Muscle of leg (tissue), 3 donors: ENCODE measurements at regions not wholly inside any gene's neighbourhood (a gene's known extent, or its start where the extent isn't known, plus 50 kb on each side); places are given as distances from the start of the nearest gene placed in this dataset.
"Not testable (repeated sequence)": the region's sequence is repeated elsewhere in the genome, so short reads cannot be mapped to it uniquely, and the experiment has no call there.

Source experiments
- DNase-seq: peaks from one replicate; pipeline ENCODE4 v3.0.0; 2013
- H3K27ac ChIP-seq: one replicate; pipeline ENCODE4 v1.5.1; 2013; ENCODE audit warnings: mild to moderate bottlenecking, low read length, control low read depth
- H3K27me3 ChIP-seq: one replicate; pipeline ENCODE4 v1.6.1; 2013; ENCODE audit warnings: low read length; ENCODE audit not compliant: control insufficient read depth, insufficient read depth
- H3K36me3 ChIP-seq: one replicate; pipeline ENCODE4 v1.6.1; 2013; ENCODE audit warnings: low read length; ENCODE audit not compliant: control insufficient read depth, insufficient read depth
- H3K4me1 ChIP-seq: one replicate; pipeline ENCODE4 v1.6.1; 2013; ENCODE audit warnings: low read length; ENCODE audit not compliant: control insufficient read depth, insufficient read depth
- H3K4me3 ChIP-seq: one replicate; pipeline ENCODE4 v1.5.1; 2013; ENCODE audit warnings: low read length, control low read depth
- H3K9me3 ChIP-seq: replicated peaks from 2 replicates; pipeline ENCODE4 v1.6.1; 2013; ENCODE audit warnings: low read depth, low read length; ENCODE audit not compliant: control insufficient read depth
- WGBS: methylation state at CpG from one replicate; pipeline ENCODE4 v1.1.5; 2013; ENCODE audit warnings: missing lambda C conversion rate; ENCODE audit not compliant: insufficient coverage; 5-methylcytosine and 5-hydroxymethylcytosine counted together

- Histone ChIP-seq H3K9me3 (no peaks in the 10 kb centered on the region), H3K4me1 (no peaks in the 10 kb centered on the region), H3K27ac (no peak overlapping the region), H3K4me3 (no peak overlapping the region), H3K27me3 (peaks cover 6% of the 10 kb centered on the region), H3K36me3 (no peaks in the 10 kb centered on the region)
- DNase-seq = no peak
- WGBS = no CpG with 5 or more reads among the region's 5 CpGs
Measured at GRCh38 chr22:48410536-48410935, 1417.1 kb downstream of the BRD1 start.

GRCh38 chr22:48407256-48407955, 1420.3 kb downstream of the BRD1 start:
- Histone ChIP-seq H3K4me1 (no peaks in the 10 kb centered on the region), H3K9me3 (no peaks in the 10 kb centered on the region), H3K27ac (no peak overlapping the region), H3K36me3 (no peaks in the 10 kb centered on the region), H3K27me3 (peaks cover 7% of the 10 kb centered on the region), H3K4me3 (no peak overlapping the region)
- no peak for DNase-seq
- WGBS = 94% methylated on average over 5 of the region's 8 CpGs

- Histone ChIP-seq H3K9me3 (no peaks in the 10 kb centered on the region), H3K4me3 (no peak overlapping the region), H3K4me1 (no peaks in the 10 kb centered on the region), H3K36me3 (no peaks in the 10 kb centered on the region), H3K27me3 (peaks cover 7% of the 10 kb centered on the region), H3K27ac (no peak overlapping the region)
- WGBS = no CpG with 5 or more reads among the region's 4 CpGs
- no peak for DNase-seq
Measured at GRCh38 chr22:48406161-48406560, 1421.5 kb downstream of the BRD1 start.

GRCh38 chr22:48405741-48406140, 1421.9 kb downstream of the BRD1 start:
- DNase-seq = no peak
- Histone ChIP-seq H3K27ac (no peak overlapping the region), H3K9me3 (no peaks in the 10 kb centered on the region), H3K36me3 (no peaks in the 10 kb centered on the region), H3K4me1 (no peaks in the 10 kb centered on the region), H3K27me3 (peaks cover 5% of the 10 kb centered on the region), H3K4me3 (no peak overlapping the region)
- 90% methylated on average over 4 of the region's 6 CpGs for WGBS

GRCh38 chr22:48404801-48405447, 1422.7 kb downstream of the BRD1 start:
- Histone ChIP-seq H3K36me3 (no peaks in the 10 kb centered on the region), H3K9me3 (no peaks in the 10 kb centered on the region), H3K27me3 (peaks cover 3% of the 10 kb centered on the region), H3K27ac (no peak overlapping the region), H3K4me3 (no peak overlapping the region), H3K4me1 (no peaks in the 10 kb centered on the region)
- WGBS = 74% methylated on average over 10 of the region's 16 CpGs
- DNase-seq = no peak

- no peak for DNase-seq
- H3K27ac ChIP-seq = no peak overlapping the region
- H3K36me3 ChIP-seq = no peaks in the 10 kb centered on the region
- peaks cover 3% of the 10 kb centered on the region for H3K27me3 ChIP-seq
- no peaks in the 10 kb centered on the region for H3K4me1 ChIP-seq
- H3K9me3 ChIP-seq = no peaks in the 10 kb centered on the region
- WGBS = 40% methylated on average over 13 of the region's 22 CpGs
- H3K4me3 ChIP-seq = no peak overlapping the region
Measured at GRCh38 chr22:48403521-48404403, 1423.9 kb downstream of the BRD1 start.

GRCh38 chr22:48402591-48403031, 1425.1 kb downstream of the BRD1 start:
- no peaks in the 10 kb centered on the region for H3K36me3 ChIP-seq
- H3K4me1 ChIP-seq = no peaks in the 10 kb centered on the region
- H3K4me3 ChIP-seq = no peak overlapping the region
- no peak overlapping the region for H3K27ac ChIP-seq
- WGBS = 90% methylated on average over 21 of the region's 21 CpGs
- no peaks in the 10 kb centered on the region for H3K9me3 ChIP-seq
- no peak for DNase-seq
- H3K27me3 ChIP-seq = peaks cover 3% of the 10 kb centered on the region

GRCh38 chr22:48401523-48401922, 1426.2 kb downstream of the BRD1 start:
- not testable (repeated sequence) for H3K9me3 ChIP-seq, H3K4me1 ChIP-seq, H3K27ac ChIP-seq, H3K4me3 ChIP-seq, H3K27me3 ChIP-seq, DNase-seq, H3K36me3 ChIP-seq
- 80% methylated on average over 1 of the region's 1 CpG for WGBS

- no peaks in the 10 kb centered on the region for H3K4me1 ChIP-seq
- no peaks in the 10 kb centered on the region for H3K9me3 ChIP-seq
- H3K27ac ChIP-seq = no peak overlapping the region
- H3K36me3 ChIP-seq = no peaks in the 10 kb centered on the region
- no peak overlapping the region for H3K4me3 ChIP-seq
- no peaks in the 10 kb centered on the region for H3K27me3 ChIP-seq
- 80% methylated on average over 11 of the region's 11 CpGs for WGBS
- DNase-seq = no peak
Measured at GRCh38 chr22:48398181-48398905, 1429.3 kb downstream of the BRD1 start.
